ENCODE measurements at regions not wholly inside any gene's neighbourhood (a gene's known extent, or its start where the extent isn't known, plus 50 kb on each side); places are given as distances from the start of the nearest gene placed in this dataset.

DNA sequence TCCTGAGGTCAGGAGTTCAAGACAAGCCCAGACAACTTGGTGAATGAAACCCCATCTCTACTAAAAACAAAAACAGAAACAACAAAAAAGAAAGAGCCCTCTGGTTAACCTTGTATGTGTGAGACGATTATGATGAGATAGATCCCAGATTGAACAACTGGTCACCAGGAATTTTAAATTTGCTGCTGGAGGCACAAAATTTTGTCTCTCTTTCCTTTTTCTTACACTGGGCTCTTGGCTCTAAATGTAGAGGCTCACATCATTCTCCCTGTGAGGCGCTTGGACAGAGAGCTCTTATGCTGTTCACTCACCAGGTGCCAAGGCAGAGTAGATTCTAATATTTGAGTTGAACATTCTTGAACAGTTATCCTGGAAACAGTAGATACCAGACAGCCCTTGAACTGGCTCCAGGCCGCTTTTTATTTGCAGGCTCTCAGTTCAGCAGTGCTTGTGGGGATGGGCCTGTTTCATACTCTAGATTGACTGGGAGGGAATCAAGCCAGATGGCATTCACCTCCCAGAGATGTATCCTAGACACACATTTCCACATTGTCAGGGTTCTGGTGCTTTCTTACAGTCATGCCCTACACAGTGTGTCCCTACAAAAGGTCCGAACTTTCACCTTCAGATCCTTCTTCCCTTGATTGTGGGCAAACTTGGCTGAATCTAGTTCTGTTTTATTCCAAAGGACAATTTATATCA is 1159.6 kb downstream of the RPIA start:
- TF ChIP-seq, protein P1, sequence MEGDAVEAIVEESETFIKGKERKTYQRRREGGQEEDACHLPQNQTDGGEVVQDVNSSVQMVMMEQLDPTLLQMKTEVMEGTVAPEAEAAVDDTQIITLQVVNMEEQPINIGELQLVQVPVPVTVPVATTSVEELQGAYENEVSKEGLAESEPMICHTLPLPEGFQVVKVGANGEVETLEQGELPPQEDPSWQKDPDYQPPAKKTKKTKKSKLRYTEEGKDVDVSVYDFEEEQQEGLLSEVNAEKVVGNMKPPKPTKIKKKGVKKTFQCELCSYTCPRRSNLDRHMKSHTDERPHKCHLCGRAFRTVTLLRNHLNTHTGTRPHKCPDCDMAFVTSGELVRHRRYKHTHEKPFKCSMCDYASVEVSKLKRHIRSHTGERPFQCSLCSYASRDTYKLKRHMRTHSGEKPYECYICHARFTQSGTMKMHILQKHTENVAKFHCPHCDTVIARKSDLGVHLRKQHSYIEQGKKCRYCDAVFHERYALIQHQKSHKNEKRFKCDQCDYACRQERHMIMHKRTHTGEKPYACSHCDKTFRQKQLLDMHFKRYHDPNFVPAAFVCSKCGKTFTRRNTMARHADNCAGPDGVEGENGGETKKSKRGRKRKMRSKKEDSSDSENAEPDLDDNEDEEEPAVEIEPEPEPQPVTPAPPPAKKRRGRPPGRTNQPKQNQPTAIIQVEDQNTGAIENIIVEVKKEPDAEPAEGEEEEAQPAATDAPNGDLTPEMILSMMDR (IDR thresholded peaks at IDR 0.05), result no peak
- TF ChIP-seq POLR2AphosphoS5 (IDR thresholded peaks at IDR 0.05; ENCODE audit: insufficient read depth in 1 of 2, low read depth in 1 of 2), result no peak
- no peak for TF ChIP-seq POLR2A (IDR thresholded peaks at IDR 0.05)

All from vagina (tissue), 2 donors.